SK-N-MC (cell line): ENCODE measurements at regions not wholly inside any gene's neighbourhood (a gene's known extent, or its start where the extent isn't known, plus 50 kb on each side); places are given as distances from the start of the nearest gene placed in this dataset.

ENCODE experiments used
- FOXP2 ChIP-seq: optimal IDR thresholded peaks from 2 replicates; pipeline ENCODE3; 2011; ENCODE audit warnings: mild to moderate bottlenecking, moderate library complexity; ENCODE audit not compliant: insufficient read depth; ENCODE audit errors: extremely low read length, control extremely low read depth
- POLR2AphosphoS5 ChIP-seq: IDR thresholded peaks from 2 replicates; pipeline ENCODE4 v1.6.1; 2012; ENCODE audit warnings: mild to moderate bottlenecking, low read depth, low read length, borderline replicate concordance

DNA sequence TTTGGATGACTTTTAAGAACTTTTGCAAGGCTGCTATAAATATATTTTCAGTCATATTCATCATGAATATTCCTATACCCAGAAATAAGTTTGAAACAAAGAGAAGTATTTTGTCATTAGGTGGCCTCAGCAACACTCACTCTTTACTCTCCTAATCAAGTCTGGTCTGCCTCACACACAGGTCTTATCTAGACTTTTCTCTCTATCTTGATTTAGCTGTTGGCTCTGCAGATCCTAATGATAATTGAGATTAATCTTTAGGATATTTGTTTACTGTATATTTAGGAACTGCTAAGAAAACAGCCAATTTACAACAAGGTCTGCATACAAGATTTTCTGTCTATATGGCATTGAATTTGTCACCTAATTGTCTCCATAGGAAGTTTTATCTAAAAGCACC is 297.6 kb downstream of the PTEN start:
- TF ChIP-seq POLR2AphosphoS5 (no peak), FOXP2 (no peak)
